ENCODE measurements at regions not wholly inside any gene's neighbourhood (a gene's known extent, or its start where the extent isn't known, plus 50 kb on each side); places are given as distances from the start of the nearest gene placed in this dataset.

DNA sequence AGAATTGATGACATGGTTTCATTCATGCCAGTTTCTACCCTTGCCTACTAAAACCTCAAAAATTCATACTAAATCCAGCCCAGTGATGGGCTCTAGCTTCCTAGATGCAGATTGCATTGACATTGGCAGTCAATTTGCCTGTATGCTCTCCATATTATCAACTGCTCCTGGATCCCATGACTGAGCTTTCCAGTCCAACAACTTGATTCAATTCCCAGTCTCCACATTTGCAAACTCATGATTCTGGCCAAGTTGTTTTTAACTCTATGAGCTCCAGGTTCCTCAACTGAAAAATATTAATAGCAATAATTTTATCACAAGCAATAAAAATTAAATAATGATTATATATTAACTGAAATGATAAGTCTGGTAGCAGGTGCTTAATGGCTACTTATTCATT is 51.0 kb upstream of the DSC1 start:
- TF ChIP-seq CTCF (IDR thresholded peaks at IDR 0.05; ENCODE audit: unreplicated experiment), result no peak
- peaks cover 10% of the 10 kb centered on the region for H3K36me3 Mint-ChIP-seq
- H3K4me3 Mint-ChIP-seq, result no peak overlapping the region
- H3K9me3 Mint-ChIP-seq, result peaks cover 32% of the 10 kb centered on the region
- peaks cover 36% of the 10 kb centered on the region for H3K4me1 Mint-ChIP-seq
- no peaks in the 10 kb centered on the region for H3K27me3 Mint-ChIP-seq (ENCODE audit: low read depth)
- DNase-seq (ENCODE audit: low spot score in 2 of 2, unreplicated experiment in 2 of 2), result no peak
- H3K27ac Mint-ChIP-seq, result no peak overlapping the region

GRCh38 chr18:31217038-31217849 is 54.6 kb upstream of the DSC1 start:
- no peak overlapping the region for H3K4me3 Mint-ChIP-seq
- DNase-seq (ENCODE audit: low spot score in 2 of 2, unreplicated experiment in 2 of 2), result no peak
- no peak for TF ChIP-seq CTCF (IDR thresholded peaks at IDR 0.05; ENCODE audit: unreplicated experiment)
- H3K4me1 Mint-ChIP-seq, result peaks cover 23% of the 10 kb centered on the region
- H3K27me3 Mint-ChIP-seq (ENCODE audit: low read depth), result no peaks in the 10 kb centered on the region
- peaks cover 17% of the 10 kb centered on the region for H3K36me3 Mint-ChIP-seq
- H3K9me3 Mint-ChIP-seq, result peaks cover 64% of the 10 kb centered on the region
- H3K27ac Mint-ChIP-seq, result peak overlapping the region; percentile 28

- Mint-ChIP-seq H3K4me1 (peaks cover 15% of the 10 kb centered on the region), H3K4me3 (no peak overlapping the region), H3K27me3 (ENCODE audit: low read depth) (no peaks in the 10 kb centered on the region), H3K36me3 (peaks cover 21% of the 10 kb centered on the region), H3K27ac (no peak overlapping the region), H3K9me3 (peaks cover 73% of the 10 kb centered on the region)
- no peak for TF ChIP-seq CTCF (IDR thresholded peaks at IDR 0.05; ENCODE audit: unreplicated experiment)
- no peak for DNase-seq (ENCODE audit: low spot score in 2 of 2, unreplicated experiment in 2 of 2)
These were observed 56.2 kb upstream of the DSC1 start for GRCh38 chr18:31218671-31219383.

- Mint-ChIP-seq H3K27ac (no peak overlapping the region), H3K27me3 (ENCODE audit: low read depth) (no peaks in the 10 kb centered on the region), H3K36me3 (peaks cover 21% of the 10 kb centered on the region), H3K4me3 (no peak overlapping the region), H3K4me1 (peaks cover 15% of the 10 kb centered on the region), H3K9me3 (peaks cover 70% of the 10 kb centered on the region)
- TF ChIP-seq CTCF (IDR thresholded peaks at IDR 0.05; ENCODE audit: unreplicated experiment), result no peak
- no peak for DNase-seq (ENCODE audit: low spot score in 2 of 2, unreplicated experiment in 2 of 2)
These were observed 56.7 kb upstream of the DSC1 start for GRCh38 chr18:31219395-31219794.

GRCh38 chr18:31223371-31223770 is 60.7 kb upstream of the DSC1 start:
- H3K9me3 Mint-ChIP-seq, result peaks cover 53% of the 10 kb centered on the region
- H3K27ac Mint-ChIP-seq, result no peak overlapping the region
- H3K4me1 Mint-ChIP-seq, result peaks cover 16% of the 10 kb centered on the region
- no peaks in the 10 kb centered on the region for H3K27me3 Mint-ChIP-seq (ENCODE audit: low read depth)
- TF ChIP-seq CTCF (IDR thresholded peaks at IDR 0.05; ENCODE audit: unreplicated experiment), result no peak
- DNase-seq (ENCODE audit: low spot score in 2 of 2, unreplicated experiment in 2 of 2), result no peak
- peaks cover 12% of the 10 kb centered on the region for H3K36me3 Mint-ChIP-seq
- no peak overlapping the region for H3K4me3 Mint-ChIP-seq

All from mesothelial cell of epicardium (in vitro differentiated cells).